Astrocyte of the cerebellum (primary cell): ENCODE measurements at regions not wholly inside any gene's neighbourhood (a gene's known extent, or its start where the extent isn't known, plus 50 kb on each side); places are given as distances from the start of the nearest gene placed in this dataset.

Experiments
- DNase-seq: peaks from one replicate; pipeline ENCODE4 v3.0.0-alpha.2; 2011; ENCODE audit warnings: low read depth
- H3K4me3 ChIP-seq: 2 replicates; pipeline ENCODE4 v1.5.1; 2011; ENCODE audit warnings: mild to moderate bottlenecking, low read depth, low read length, moderate library complexity
- CTCF ChIP-seq: IDR thresholded peaks from 2 replicates; pipeline ENCODE4 v1.5.1; 2012; ENCODE audit warnings: low read length, low read depth, moderate library complexity, mild to moderate bottlenecking; ENCODE audit errors: missing control alignments
- in situ Hi-C: cut with HindIII; loops from 2 replicates; pipeline ENCODE4 v1.10.0; 2017; ENCODE audit warnings: low sequenced_read_pairs

DNA sequence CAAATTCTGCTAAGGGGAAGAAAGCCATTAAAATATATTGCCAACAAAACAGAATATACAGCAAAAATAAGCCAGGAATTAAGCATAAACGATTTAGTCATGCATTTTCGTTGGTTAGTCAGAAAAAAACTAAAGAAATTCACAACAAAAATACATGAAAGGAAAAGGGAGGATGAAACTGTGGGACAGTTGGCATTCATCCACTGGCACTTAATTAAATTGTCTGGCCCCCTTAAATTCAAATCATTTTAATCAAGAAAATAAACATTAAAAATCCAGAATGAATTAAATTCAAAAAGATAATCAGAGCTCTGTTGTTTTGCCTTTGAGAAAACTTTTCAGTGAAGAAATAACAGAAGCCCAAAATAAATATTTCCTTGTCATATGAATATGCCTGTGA, 264.6 kb upstream of the TMTC1 start:
- in situ Hi-C loops = no loop called here
- H3K4me3 ChIP-seq = no peak overlapping the region
- no peak for TF ChIP-seq CTCF

DNA sequence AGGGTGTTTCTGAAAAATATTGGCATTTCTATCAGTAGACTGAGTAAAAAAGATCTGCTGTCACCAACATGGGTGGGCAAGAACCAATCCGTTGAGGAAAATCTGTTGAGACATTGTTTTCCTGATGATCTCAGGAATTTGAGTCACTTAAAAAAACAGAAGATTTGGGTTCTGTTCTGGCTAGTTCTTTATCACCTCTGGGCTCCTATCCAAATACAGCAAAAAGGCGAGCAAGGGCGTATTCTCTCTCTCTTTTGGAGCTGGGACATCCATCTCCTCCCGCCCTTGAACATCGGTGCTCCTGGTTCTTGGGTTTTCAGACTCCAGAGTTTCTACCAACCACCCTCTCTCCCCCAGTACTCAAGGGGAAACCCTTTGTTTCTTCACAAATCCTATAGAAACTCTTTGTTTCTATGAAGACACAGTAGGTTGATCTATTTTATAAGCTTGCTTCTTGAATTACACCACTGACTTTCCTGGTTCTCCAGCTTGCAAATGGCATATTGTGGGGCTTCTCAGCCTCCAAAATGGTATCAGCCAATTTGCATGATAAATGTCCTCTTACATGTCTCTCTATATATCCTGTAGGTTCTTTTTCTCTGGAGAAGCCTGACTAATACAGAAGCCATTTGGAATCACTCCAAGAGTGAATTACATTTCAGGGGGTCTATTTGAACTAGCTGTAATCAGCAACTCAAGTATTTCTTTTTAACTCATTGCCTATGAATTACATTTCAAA, 263.9 kb upstream of the TMTC1 start:
- in situ Hi-C loops = no loop called here
- no peak for TF ChIP-seq CTCF
- DNase-seq = peak; percentile 48
- H3K4me3 ChIP-seq = no peak overlapping the region

More for the DNA sequence above, 264.6 kb upstream of the TMTC1 start:
- no peak for DNase-seq

- no peak overlapping the region for H3K4me3 ChIP-seq
- DNase-seq = no peak
- no peak for TF ChIP-seq CTCF
- in situ Hi-C loops = no loop called here
Measured at GRCh38 chr12:30046376-30046775, 262.6 kb upstream of the TMTC1 start.

DNA sequence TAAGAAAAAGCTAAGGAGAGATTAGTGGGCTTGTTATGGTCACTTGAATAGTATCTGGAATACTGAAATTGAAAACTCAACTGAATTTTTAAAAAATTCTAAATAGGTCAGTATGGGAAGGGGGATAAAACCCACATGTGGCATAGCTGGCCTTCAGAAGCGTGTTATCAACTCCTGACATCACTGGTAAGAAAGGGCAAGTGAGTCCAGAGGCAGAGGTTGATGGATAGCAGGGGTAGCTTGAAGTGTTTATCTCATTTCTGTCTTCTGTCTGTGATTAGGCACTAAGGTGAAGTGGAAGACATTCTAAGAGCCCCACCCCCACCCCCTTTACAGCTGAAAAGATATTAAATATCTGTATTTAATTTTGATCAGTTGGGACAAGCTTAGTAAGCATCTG, 261.4 kb upstream of the TMTC1 start:
- in situ Hi-C loops = no loop called here
- DNase-seq = no peak
- H3K4me3 ChIP-seq = no peak overlapping the region
- TF ChIP-seq CTCF = no peak

GRCh38 chr12:30044206-30044605, 260.5 kb upstream of the TMTC1 start:
- no peak for DNase-seq
- H3K4me3 ChIP-seq = no peak overlapping the region
- no peak for TF ChIP-seq CTCF
- in situ Hi-C loops = no loop called here

GRCh38 chr12:30043151-30043847, 259.6 kb upstream of the TMTC1 start:
- no peak for DNase-seq
- H3K4me3 ChIP-seq = no peak overlapping the region
- in situ Hi-C loops = no loop called here
- no peak for TF ChIP-seq CTCF
